ENCODE measurements at regions not wholly inside any gene's neighbourhood (a gene's known extent, or its start where the extent isn't known, plus 50 kb on each side); places are given as distances from the start of the nearest gene placed in this dataset.

GRCh38 chr3:144241404-144241803, 269.8 kb downstream of the DIPK2A start:
- peak; percentile 96 for DNase-seq
- Histone ChIP-seq H3K4me1 (ENCODE audit: control insufficient read depth, insufficient read depth, low read length) (peaks cover 2% of the 10 kb centered on the region), H3K27me3 (ENCODE audit: control insufficient read depth, insufficient read depth, low read length) (no peaks in the 10 kb centered on the region), H3K27ac (ENCODE audit: low read length) (no peak overlapping the region), H3K36me3 (ENCODE audit: control insufficient read depth, insufficient read depth, low read length) (no peaks in the 10 kb centered on the region), H3K9me3 (replicated peaks; ENCODE audit: control insufficient read depth, low read depth, low read length) (no peaks in the 10 kb centered on the region), H3K4me3 (ENCODE audit: low read length) (no peak overlapping the region)
- WGBS (ENCODE audit: insufficient coverage) = 16% methylated on average over 3 of the region's 4 CpGs

GRCh38 chr3:144242747-144243146, 271.1 kb downstream of the DIPK2A start:
- Histone ChIP-seq H3K27ac (ENCODE audit: low read length) (no peak overlapping the region), H3K4me3 (ENCODE audit: low read length) (no peak overlapping the region), H3K9me3 (replicated peaks; ENCODE audit: control insufficient read depth, low read depth, low read length) (no peaks in the 10 kb centered on the region), H3K4me1 (ENCODE audit: control insufficient read depth, insufficient read depth, low read length) (peaks cover 2% of the 10 kb centered on the region), H3K36me3 (ENCODE audit: control insufficient read depth, insufficient read depth, low read length) (no peaks in the 10 kb centered on the region), H3K27me3 (ENCODE audit: control insufficient read depth, insufficient read depth, low read length) (no peaks in the 10 kb centered on the region)
- DNase-seq = peak; percentile 61
- no CpG with 5 or more reads among the region's 2 CpGs for WGBS (ENCODE audit: insufficient coverage)

DNA sequence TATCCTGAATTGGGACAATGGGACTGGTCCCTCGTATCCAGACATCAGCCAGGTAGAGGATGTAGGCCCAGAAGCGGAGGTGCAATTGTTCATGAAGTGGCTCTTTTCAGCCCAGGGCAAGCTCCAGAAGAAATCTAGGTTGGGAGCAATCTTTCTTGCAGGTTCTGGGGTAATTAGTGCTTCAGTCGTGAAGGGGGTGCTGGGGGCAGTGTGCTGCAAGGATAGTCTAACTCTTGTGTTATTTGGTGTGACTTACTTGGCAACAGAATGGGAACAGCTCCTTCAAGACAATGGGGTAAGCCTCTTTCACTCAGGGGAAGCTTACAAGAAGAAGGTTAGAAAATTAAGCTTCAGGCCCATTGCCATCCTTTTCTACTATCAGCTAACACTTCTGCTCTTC, 273.0 kb downstream of the DIPK2A start:
- no peak for DNase-seq
- Histone ChIP-seq H3K27me3 (ENCODE audit: control insufficient read depth, insufficient read depth, low read length) (no peaks in the 10 kb centered on the region), H3K4me3 (ENCODE audit: low read length) (no peak overlapping the region), H3K9me3 (replicated peaks; ENCODE audit: control insufficient read depth, low read depth, low read length) (no peaks in the 10 kb centered on the region), H3K36me3 (ENCODE audit: control insufficient read depth, insufficient read depth, low read length) (no peaks in the 10 kb centered on the region), H3K27ac (ENCODE audit: low read length) (no peak overlapping the region), H3K4me1 (ENCODE audit: control insufficient read depth, insufficient read depth, low read length) (peaks cover 2% of the 10 kb centered on the region)
- 67% methylated on average over 3 of the region's 3 CpGs for WGBS (ENCODE audit: insufficient coverage)

DNA sequence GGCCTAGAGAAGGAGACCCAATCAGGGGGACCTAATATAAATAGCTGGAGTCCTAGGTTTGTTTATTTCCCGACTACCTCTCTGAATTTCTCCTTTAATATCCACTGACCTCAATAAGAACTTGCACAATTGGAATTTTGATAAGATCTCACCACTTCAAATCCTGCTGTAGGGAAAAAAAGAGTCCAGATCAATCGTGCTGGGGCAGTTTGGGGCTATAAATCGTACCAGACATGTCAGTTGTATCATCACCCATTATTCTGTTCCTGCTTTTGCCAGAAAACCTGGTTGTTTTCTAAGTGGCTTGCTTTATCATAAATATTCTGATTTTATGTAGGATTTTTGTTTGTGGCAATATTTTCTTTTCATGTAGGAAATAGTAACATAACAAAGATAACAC, 281.3 kb downstream of the DIPK2A start:
- no peaks in the 10 kb centered on the region for H3K4me1 ChIP-seq (ENCODE audit: control insufficient read depth, insufficient read depth, low read length)
- no peak overlapping the region for H3K4me3 ChIP-seq (ENCODE audit: low read length)
- DNase-seq = no peak
- no CpG with 5 or more reads among the region's 3 CpGs for WGBS (ENCODE audit: insufficient coverage)
- H3K9me3 ChIP-seq (replicated peaks; ENCODE audit: control insufficient read depth, low read depth, low read length) = no peaks in the 10 kb centered on the region
- H3K36me3 ChIP-seq (ENCODE audit: control insufficient read depth, insufficient read depth, low read length) = no peaks in the 10 kb centered on the region
- H3K27ac ChIP-seq (ENCODE audit: low read length) = no peak overlapping the region
- no peaks in the 10 kb centered on the region for H3K27me3 ChIP-seq (ENCODE audit: control insufficient read depth, insufficient read depth, low read length)

DNA sequence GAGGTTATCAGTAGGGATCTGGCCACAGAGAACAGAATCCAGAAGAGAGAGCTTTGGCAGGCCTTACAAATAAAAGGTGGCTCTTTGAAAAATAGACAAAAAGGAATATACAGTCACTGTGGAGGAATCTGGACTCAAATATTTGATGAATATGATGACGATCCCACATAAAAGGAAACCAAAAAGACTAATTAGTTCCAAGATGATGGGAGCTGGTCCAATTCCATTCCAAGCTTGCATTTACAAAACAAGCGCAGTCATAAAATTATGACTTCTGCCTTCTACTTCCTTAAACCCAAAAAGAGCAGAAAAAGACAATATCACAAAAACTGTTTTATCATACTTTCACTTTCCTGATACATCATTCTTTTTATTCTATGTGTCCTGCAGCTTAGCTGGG, 285.8 kb downstream of the DIPK2A start:
- no peaks in the 10 kb centered on the region for H3K36me3 ChIP-seq (ENCODE audit: control insufficient read depth, insufficient read depth, low read length)
- peak; percentile 6 for DNase-seq
- H3K9me3 ChIP-seq (replicated peaks; ENCODE audit: control insufficient read depth, low read depth, low read length) = no peaks in the 10 kb centered on the region
- H3K4me3 ChIP-seq (ENCODE audit: low read length) = no peak overlapping the region
- H3K4me1 ChIP-seq (ENCODE audit: control insufficient read depth, insufficient read depth, low read length) = no peaks in the 10 kb centered on the region
- H3K27me3 ChIP-seq (ENCODE audit: control insufficient read depth, insufficient read depth, low read length) = no peaks in the 10 kb centered on the region
- WGBS (ENCODE audit: insufficient coverage) = 91% methylated on average over 1 of the region's 2 CpGs
- no peak overlapping the region for H3K27ac ChIP-seq (ENCODE audit: low read length)

GRCh38 chr3:144259267-144259666, 287.6 kb downstream of the DIPK2A start:
- Histone ChIP-seq H3K4me1 (ENCODE audit: control insufficient read depth, insufficient read depth, low read length) (peaks cover 2% of the 10 kb centered on the region), H3K27me3 (ENCODE audit: control insufficient read depth, insufficient read depth, low read length) (no peaks in the 10 kb centered on the region), H3K27ac (ENCODE audit: low read length) (no peak overlapping the region), H3K4me3 (ENCODE audit: low read length) (no peak overlapping the region), H3K36me3 (ENCODE audit: control insufficient read depth, insufficient read depth, low read length) (no peaks in the 10 kb centered on the region), H3K9me3 (replicated peaks; ENCODE audit: control insufficient read depth, low read depth, low read length) (no peaks in the 10 kb centered on the region)
- no peak for DNase-seq
- no CpG with 5 or more reads among the region's 2 CpGs for WGBS (ENCODE audit: insufficient coverage)

DNA sequence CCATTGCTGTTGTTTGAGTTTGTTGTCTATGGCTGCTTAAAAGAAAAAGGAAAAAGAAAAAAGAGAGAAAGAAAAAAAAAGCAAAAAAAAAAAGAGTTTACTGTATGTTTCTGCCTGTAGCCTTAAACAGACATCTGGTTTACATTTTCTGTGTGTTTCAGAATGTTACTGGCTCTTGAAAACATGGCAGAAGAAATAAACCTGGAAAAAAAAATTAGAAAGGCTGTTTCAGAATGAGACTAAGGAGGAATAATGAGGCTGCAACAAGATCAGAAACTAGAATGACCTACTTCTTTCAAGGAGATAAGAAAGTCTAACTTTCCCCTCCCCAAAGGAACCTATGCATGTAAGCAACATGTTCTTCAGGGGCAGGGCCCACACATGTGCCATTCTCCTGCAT, 292.1 kb downstream of the DIPK2A start:
- DNase-seq = peak; percentile 85
- peak overlapping the region; percentile 49 for H3K27ac ChIP-seq (ENCODE audit: low read length)
- H3K27me3 ChIP-seq (ENCODE audit: control insufficient read depth, insufficient read depth, low read length) = no peaks in the 10 kb centered on the region
- H3K4me1 ChIP-seq (ENCODE audit: control insufficient read depth, insufficient read depth, low read length) = peaks cover 2% of the 10 kb centered on the region
- H3K36me3 ChIP-seq (ENCODE audit: control insufficient read depth, insufficient read depth, low read length) = no peaks in the 10 kb centered on the region
- H3K9me3 ChIP-seq (replicated peaks; ENCODE audit: control insufficient read depth, low read depth, low read length) = no peaks in the 10 kb centered on the region
- H3K4me3 ChIP-seq (ENCODE audit: low read length) = no peak overlapping the region

GRCh38 chr3:144264350-144264749, 292.7 kb downstream of the DIPK2A start:
- Histone ChIP-seq H3K27me3 (ENCODE audit: control insufficient read depth, insufficient read depth, low read length) (no peaks in the 10 kb centered on the region), H3K4me1 (ENCODE audit: control insufficient read depth, insufficient read depth, low read length) (peaks cover 2% of the 10 kb centered on the region), H3K27ac (ENCODE audit: low read length) (no peak overlapping the region), H3K9me3 (replicated peaks; ENCODE audit: control insufficient read depth, low read depth, low read length) (no peaks in the 10 kb centered on the region), H3K4me3 (ENCODE audit: low read length) (no peak overlapping the region), H3K36me3 (ENCODE audit: control insufficient read depth, insufficient read depth, low read length) (no peaks in the 10 kb centered on the region)
- WGBS (ENCODE audit: insufficient coverage) = 67% methylated on average over 1 of the region's 3 CpGs
- no peak for DNase-seq

DNA sequence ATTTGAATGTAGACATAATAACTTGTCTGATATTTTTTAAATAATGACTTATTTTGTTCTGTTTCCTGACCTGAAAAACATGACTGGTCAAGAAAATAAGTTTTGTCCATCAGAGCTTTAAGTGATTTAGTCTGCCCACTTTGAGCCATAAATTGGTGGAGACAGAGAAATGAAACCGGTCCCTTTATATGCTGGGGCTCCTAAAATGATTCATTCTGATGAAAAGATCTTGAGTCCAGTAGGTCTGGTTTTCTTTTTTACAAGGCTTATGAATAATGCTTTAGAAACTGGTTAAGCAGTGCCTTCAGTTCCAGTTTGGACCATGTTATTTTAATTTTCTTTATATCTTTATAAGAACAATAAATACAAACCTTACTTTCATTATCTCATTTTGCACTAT, 293.2 kb downstream of the DIPK2A start:
- Histone ChIP-seq H3K4me3 (ENCODE audit: low read length) (no peak overlapping the region), H3K4me1 (ENCODE audit: control insufficient read depth, insufficient read depth, low read length) (peaks cover 2% of the 10 kb centered on the region), H3K36me3 (ENCODE audit: control insufficient read depth, insufficient read depth, low read length) (no peaks in the 10 kb centered on the region), H3K27me3 (ENCODE audit: control insufficient read depth, insufficient read depth, low read length) (no peaks in the 10 kb centered on the region), H3K27ac (ENCODE audit: low read length) (no peak overlapping the region), H3K9me3 (replicated peaks; ENCODE audit: control insufficient read depth, low read depth, low read length) (no peaks in the 10 kb centered on the region)
- DNase-seq = no peak
- WGBS (ENCODE audit: insufficient coverage) = 100% methylated on average over 1 of the region's 1 CpG

- no peaks in the 10 kb centered on the region for H3K36me3 ChIP-seq (ENCODE audit: control insufficient read depth, insufficient read depth, low read length)
- no CpG with 5 or more reads among the region's 3 CpGs for WGBS (ENCODE audit: insufficient coverage)
- H3K27ac ChIP-seq (ENCODE audit: low read length) = no peak overlapping the region
- peaks cover 2% of the 10 kb centered on the region for H3K4me1 ChIP-seq (ENCODE audit: control insufficient read depth, insufficient read depth, low read length)
- no peaks in the 10 kb centered on the region for H3K9me3 ChIP-seq (replicated peaks; ENCODE audit: control insufficient read depth, low read depth, low read length)
- DNase-seq = peak; percentile 96
- H3K27me3 ChIP-seq (ENCODE audit: control insufficient read depth, insufficient read depth, low read length) = no peaks in the 10 kb centered on the region
- no peak overlapping the region for H3K4me3 ChIP-seq (ENCODE audit: low read length)
Measured at GRCh38 chr3:144265542-144266100, 294.0 kb downstream of the DIPK2A start.

DNA sequence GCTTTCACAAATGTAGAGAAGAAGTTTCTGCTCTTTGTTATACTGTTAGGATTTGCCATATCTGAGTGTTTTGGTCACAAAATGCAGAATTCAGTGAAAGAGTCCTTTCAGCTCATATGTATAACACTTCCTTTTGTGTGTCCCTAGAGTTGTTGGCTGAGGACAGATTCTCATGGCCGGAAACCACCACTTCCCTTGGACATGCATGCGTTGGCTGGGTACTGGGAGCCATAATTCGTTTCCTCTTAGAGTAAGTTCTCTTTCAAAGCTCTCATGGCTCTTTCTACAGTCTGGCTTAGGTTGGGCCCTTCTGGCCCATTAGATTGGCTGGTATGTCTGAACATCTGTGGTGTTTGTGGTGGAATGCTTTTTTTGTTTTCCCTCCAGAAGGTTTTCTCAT, 298.5 kb downstream of the DIPK2A start:
- Histone ChIP-seq H3K4me3 (ENCODE audit: low read length) (no peak overlapping the region), H3K27me3 (ENCODE audit: control insufficient read depth, insufficient read depth, low read length) (no peaks in the 10 kb centered on the region), H3K9me3 (replicated peaks; ENCODE audit: control insufficient read depth, low read depth, low read length) (no peaks in the 10 kb centered on the region), H3K36me3 (ENCODE audit: control insufficient read depth, insufficient read depth, low read length) (no peaks in the 10 kb centered on the region), H3K27ac (ENCODE audit: low read length) (no peak overlapping the region), H3K4me1 (ENCODE audit: control insufficient read depth, insufficient read depth, low read length) (no peaks in the 10 kb centered on the region)
- 80% methylated on average over 3 of the region's 3 CpGs for WGBS (ENCODE audit: insufficient coverage)
- peak; percentile 55 for DNase-seq

Measured in muscle of leg (tissue), 3 donors.